Upper lobe of right lung (tissue), 1 donor: ENCODE measurements at regions not wholly inside any gene's neighbourhood (a gene's known extent, or its start where the extent isn't known, plus 50 kb on each side); places are given as distances from the start of the nearest gene placed in this dataset.

Source experiments
- ATAC-seq: fragments of 200-7000 bp; cut with Tn5 transposase; one replicate; pipeline ENCODE4 v1.9.1; 2020; ENCODE audit warnings: mild to moderate bottlenecking, moderate library complexity
- DNase-seq: peaks from one replicate; pipeline ENCODE4 v3.0.0-alpha.2; 2020
- H3K27ac ChIP-seq: fragments of 200-600 bp; one replicate; pipeline ENCODE4 v1.8.0; 2022
- H3K27me3 ChIP-seq: fragments of 200-600 bp; one replicate; pipeline ENCODE4 v1.8.0; 2022; ENCODE audit warnings: mild to moderate bottlenecking
- H3K36me3 ChIP-seq: fragments of 200-600 bp; one replicate; pipeline ENCODE4 v1.8.0; 2022
- H3K4me1 ChIP-seq: fragments of 200-600 bp; one replicate; pipeline ENCODE4 v1.8.0; 2022
- H3K4me3 ChIP-seq: fragments of 200-600 bp; one replicate; pipeline ENCODE4 v1.8.0; 2022; ENCODE audit warnings: mild to moderate bottlenecking
- H3K9me3 ChIP-seq: fragments of 200-600 bp; one replicate; pipeline ENCODE4 v1.8.0; 2022
- CTCF ChIP-seq: fragments of 200-600 bp; IDR thresholded peaks from one replicate; pipeline ENCODE4 v1.8.0; 2022; ENCODE audit warnings: antibody characterized with exemption
- intact Hi-C: fragments of 100-400 bp; cut with DNase I; formaldehyde crosslinking; loops from one replicate; pipeline ENCODE4 v1.11.0; 2022
- donor health status: DM: no; HTN: yes; CAD: no; lungs with severe emphysema.

- DNase-seq (no peak), ATAC-seq (no peak)
- Histone ChIP-seq H3K9me3 (no peaks in the 10 kb centered on the region), H3K27me3 (no peaks in the 10 kb centered on the region), H3K36me3 (no peaks in the 10 kb centered on the region), H3K27ac (no peak overlapping the region), H3K4me1 (no peaks in the 10 kb centered on the region), H3K4me3 (no peak overlapping the region)
- intact Hi-C loops = no loop called here
- TF ChIP-seq CTCF = no peak
These were observed 625.4 kb downstream of the KCNJ2 start for GRCh38 chr17:70794738-70795137.

GRCh38 chr17:70795620-70796019 lies 626.3 kb downstream of the KCNJ2 start:
- intact Hi-C loops = no loop called here
- no peak for ATAC-seq
- no peak for TF ChIP-seq CTCF

GRCh38 chr17:70796757-70797156 lies 627.4 kb downstream of the KCNJ2 start:
- no peak for ATAC-seq
- intact Hi-C loops = no loop called here
- Histone ChIP-seq H3K4me3 (no peak overlapping the region), H3K36me3 (no peaks in the 10 kb centered on the region), H3K27ac (no peak overlapping the region), H3K27me3 (no peaks in the 10 kb centered on the region), H3K9me3 (no peaks in the 10 kb centered on the region), H3K4me1 (no peaks in the 10 kb centered on the region)
- TF ChIP-seq CTCF = no peak
- DNase-seq = no peak

More at GRCh38 chr17:70795620-70796019, 626.3 kb downstream of the KCNJ2 start:
- no peak overlapping the region for H3K4me3 ChIP-seq
- H3K27me3 ChIP-seq = no peaks in the 10 kb centered on the region
- no peaks in the 10 kb centered on the region for H3K36me3 ChIP-seq
- no peaks in the 10 kb centered on the region for H3K9me3 ChIP-seq
- H3K4me1 ChIP-seq = no peaks in the 10 kb centered on the region
- DNase-seq = no peak
- H3K27ac ChIP-seq = no peak overlapping the region

- H3K4me1 ChIP-seq = no peaks in the 10 kb centered on the region
- no peak overlapping the region for H3K27ac ChIP-seq
- no peaks in the 10 kb centered on the region for H3K9me3 ChIP-seq
- H3K27me3 ChIP-seq = no peaks in the 10 kb centered on the region
- no peaks in the 10 kb centered on the region for H3K36me3 ChIP-seq
- no peak for DNase-seq
- intact Hi-C loops = no loop called here
- TF ChIP-seq CTCF = no peak
- no peak overlapping the region for H3K4me3 ChIP-seq
- ATAC-seq = no peak
These were observed 627.8 kb downstream of the KCNJ2 start for GRCh38 chr17:70797166-70797565.

GRCh38 chr17:70804161-70804560 lies 634.8 kb downstream of the KCNJ2 start:
- Histone ChIP-seq H3K27ac (no peak overlapping the region), H3K4me3 (no peak overlapping the region), H3K4me1 (no peaks in the 10 kb centered on the region), H3K36me3 (no peaks in the 10 kb centered on the region), H3K9me3 (no peaks in the 10 kb centered on the region), H3K27me3 (no peaks in the 10 kb centered on the region)
- ATAC-seq = peak; percentile 51
- DNase-seq = no peak
- intact Hi-C loops = no loop called here
- no peak for TF ChIP-seq CTCF

GRCh38 chr17:70808596-70808995 lies 639.3 kb downstream of the KCNJ2 start:
- intact Hi-C loops = no loop called here
- no peaks in the 10 kb centered on the region for H3K4me1 ChIP-seq
- H3K4me3 ChIP-seq = no peak overlapping the region
- TF ChIP-seq CTCF = peak; percentile 19
- H3K36me3 ChIP-seq = no peaks in the 10 kb centered on the region
- DNase-seq (no peak), ATAC-seq (no peak)
- H3K27ac ChIP-seq = no peak overlapping the region
- H3K27me3 ChIP-seq = no peaks in the 10 kb centered on the region
- no peaks in the 10 kb centered on the region for H3K9me3 ChIP-seq
